ENCODE measurements at regions not wholly inside any gene's neighbourhood (a gene's known extent, or its start where the extent isn't known, plus 50 kb on each side); places are given as distances from the start of the nearest gene placed in this dataset.

DNA sequence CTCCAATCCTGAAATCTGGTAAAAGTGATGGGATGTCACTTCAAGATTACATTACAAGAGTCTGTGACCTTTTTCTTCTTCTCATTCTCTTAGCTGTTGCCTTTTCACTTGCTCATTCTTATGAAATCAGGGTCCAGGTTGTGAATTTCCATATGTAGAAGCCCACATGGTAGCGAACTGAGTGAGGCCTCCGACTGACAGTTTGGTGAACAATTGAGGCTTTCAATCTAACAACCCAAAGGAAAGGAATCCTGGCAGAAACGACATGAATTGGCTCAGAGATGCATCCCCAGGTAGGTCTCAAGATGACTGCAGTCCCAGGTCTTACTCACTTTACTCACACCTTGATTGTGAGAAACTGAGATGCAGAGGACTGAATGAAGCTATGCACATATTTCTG lies 203.4 kb upstream of the FAT4 start:
- H3K27ac ChIP-seq (ENCODE audit: low read length) = no peak overlapping the region
- no peaks in the 10 kb centered on the region for H3K36me3 ChIP-seq (ENCODE audit: control insufficient read depth in 2 of 2, insufficient read depth in 2 of 2, low read length in 2 of 2)
- no peaks in the 10 kb centered on the region for H3K9me3 ChIP-seq (ENCODE audit: control insufficient read depth in 2 of 2, low read length in 2 of 2)
- no peaks in the 10 kb centered on the region for H3K27me3 ChIP-seq (ENCODE audit: control insufficient read depth in 1 of 2, insufficient read depth in 2 of 2, low read length in 2 of 2)
- no peak overlapping the region for H3K4me3 ChIP-seq (ENCODE audit: low read length in 2 of 2)
- H3K9ac ChIP-seq (ENCODE audit: low read length in 2 of 2) = no peak overlapping the region
- no peaks in the 10 kb centered on the region for H3K4me1 ChIP-seq (ENCODE audit: control insufficient read depth, insufficient read depth, low read length)

DNA sequence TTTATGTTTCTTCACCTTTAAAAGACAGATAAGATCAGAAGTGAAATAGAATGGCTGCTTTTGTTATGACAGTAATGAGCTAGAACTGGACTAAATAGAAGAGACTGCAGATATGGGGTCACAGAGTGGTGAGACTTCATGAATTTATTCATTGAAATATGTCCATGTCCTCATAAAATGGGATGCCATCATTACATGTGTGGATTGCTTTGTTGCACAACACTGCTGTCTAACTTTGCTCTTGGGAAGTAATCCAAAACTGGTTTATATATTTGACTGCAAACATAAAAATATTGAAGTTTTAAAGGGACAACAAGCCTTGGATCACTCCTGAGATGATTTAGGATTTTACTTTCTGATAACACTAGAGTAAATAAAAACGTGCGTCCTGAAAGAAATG lies 209.2 kb upstream of the FAT4 start:
- Histone ChIP-seq H3K27me3 (ENCODE audit: control insufficient read depth in 1 of 2, insufficient read depth in 2 of 2, low read length in 2 of 2) (no peaks in the 10 kb centered on the region), H3K36me3 (ENCODE audit: control insufficient read depth in 2 of 2, insufficient read depth in 2 of 2, low read length in 2 of 2) (no peaks in the 10 kb centered on the region), H3K9me3 (ENCODE audit: control insufficient read depth in 2 of 2, low read length in 2 of 2) (no peaks in the 10 kb centered on the region), H3K9ac (ENCODE audit: low read length in 2 of 2) (no peak overlapping the region), H3K27ac (ENCODE audit: low read length) (no peak overlapping the region), H3K4me1 (ENCODE audit: control insufficient read depth, insufficient read depth, low read length) (no peaks in the 10 kb centered on the region), H3K4me3 (ENCODE audit: low read length in 2 of 2) (no peak overlapping the region)

GRCh38 chr4:125104616-125105015 lies 210.1 kb upstream of the FAT4 start:
- H3K9me3 ChIP-seq (ENCODE audit: control insufficient read depth in 2 of 2, low read length in 2 of 2) = no peaks in the 10 kb centered on the region
- no peak overlapping the region for H3K4me3 ChIP-seq (ENCODE audit: low read length in 2 of 2)
- H3K27me3 ChIP-seq (ENCODE audit: control insufficient read depth in 1 of 2, insufficient read depth in 2 of 2, low read length in 2 of 2) = no peaks in the 10 kb centered on the region
- no peaks in the 10 kb centered on the region for H3K4me1 ChIP-seq (ENCODE audit: control insufficient read depth, insufficient read depth, low read length)
- H3K9ac ChIP-seq (ENCODE audit: low read length in 2 of 2) = no peak overlapping the region
- no peaks in the 10 kb centered on the region for H3K36me3 ChIP-seq (ENCODE audit: control insufficient read depth in 2 of 2, insufficient read depth in 2 of 2, low read length in 2 of 2)
- H3K27ac ChIP-seq (ENCODE audit: low read length) = no peak overlapping the region

DNA sequence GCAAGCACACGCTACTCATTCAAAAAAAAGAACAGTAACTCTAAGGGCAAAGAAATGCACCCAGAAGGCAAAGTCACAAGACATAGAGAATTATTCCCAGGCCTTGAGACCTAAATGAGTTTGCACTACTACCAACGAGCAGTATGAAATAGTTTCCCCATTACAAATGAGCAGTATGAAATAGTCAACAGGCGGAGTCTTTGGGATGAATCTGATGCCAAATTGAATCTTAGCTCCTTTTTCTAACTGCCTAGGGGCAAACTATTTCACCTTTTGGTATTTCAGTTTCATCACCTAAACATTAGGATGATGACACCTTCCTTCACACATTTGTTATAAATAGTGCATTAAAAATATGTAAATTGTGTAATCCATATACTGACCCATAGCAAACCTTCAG lies 213.0 kb upstream of the FAT4 start:
- Histone ChIP-seq H3K27ac (ENCODE audit: low read length) (no peak overlapping the region), H3K9ac (ENCODE audit: low read length in 2 of 2) (no peak overlapping the region), H3K9me3 (ENCODE audit: control insufficient read depth in 2 of 2, low read length in 2 of 2) (no peaks in the 10 kb centered on the region), H3K4me1 (ENCODE audit: control insufficient read depth, insufficient read depth, low read length) (no peaks in the 10 kb centered on the region), H3K4me3 (ENCODE audit: low read length in 2 of 2) (no peak overlapping the region), H3K27me3 (ENCODE audit: control insufficient read depth in 1 of 2, insufficient read depth in 2 of 2, low read length in 2 of 2) (no peaks in the 10 kb centered on the region), H3K36me3 (ENCODE audit: control insufficient read depth in 2 of 2, insufficient read depth in 2 of 2, low read length in 2 of 2) (no peaks in the 10 kb centered on the region)

DNA sequence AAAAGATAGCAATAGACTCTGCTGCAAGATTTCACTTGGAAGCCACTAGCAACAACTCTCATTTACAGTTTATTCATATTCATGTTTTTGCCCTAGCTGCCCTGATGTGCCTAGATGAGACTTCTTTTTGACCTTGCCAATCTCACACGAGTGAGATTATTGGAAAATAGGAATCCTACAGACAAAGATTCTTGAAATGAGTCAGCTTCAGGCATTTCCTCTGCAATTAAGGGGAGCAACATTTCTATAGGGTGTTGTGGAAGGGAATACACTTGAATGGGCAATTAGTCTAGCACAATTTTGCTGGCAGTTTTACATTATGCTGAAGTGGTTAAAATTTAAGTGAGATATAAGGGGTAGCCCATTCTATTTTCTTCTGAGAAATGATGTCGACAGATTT lies 217.0 kb upstream of the FAT4 start:
- Histone ChIP-seq H3K27ac (ENCODE audit: low read length) (no peak overlapping the region), H3K4me3 (ENCODE audit: low read length in 2 of 2) (no peak overlapping the region), H3K9me3 (ENCODE audit: control insufficient read depth in 2 of 2, low read length in 2 of 2) (no peaks in the 10 kb centered on the region), H3K9ac (ENCODE audit: low read length in 2 of 2) (no peak overlapping the region), H3K36me3 (ENCODE audit: control insufficient read depth in 2 of 2, insufficient read depth in 2 of 2, low read length in 2 of 2) (no peaks in the 10 kb centered on the region), H3K4me1 (ENCODE audit: control insufficient read depth, insufficient read depth, low read length) (no peaks in the 10 kb centered on the region), H3K27me3 (ENCODE audit: control insufficient read depth in 1 of 2, insufficient read depth in 2 of 2, low read length in 2 of 2) (no peaks in the 10 kb centered on the region)

- Histone ChIP-seq H3K9ac (ENCODE audit: low read length in 2 of 2) (no peak overlapping the region), H3K4me1 (ENCODE audit: control insufficient read depth, insufficient read depth, low read length) (no peaks in the 10 kb centered on the region), H3K27me3 (ENCODE audit: control insufficient read depth in 1 of 2, insufficient read depth in 2 of 2, low read length in 2 of 2) (no peaks in the 10 kb centered on the region), H3K27ac (ENCODE audit: low read length) (no peak overlapping the region), H3K4me3 (ENCODE audit: low read length in 2 of 2) (no peak overlapping the region), H3K36me3 (ENCODE audit: control insufficient read depth in 2 of 2, insufficient read depth in 2 of 2, low read length in 2 of 2) (no peaks in the 10 kb centered on the region), H3K9me3 (ENCODE audit: control insufficient read depth in 2 of 2, low read length in 2 of 2) (no peaks in the 10 kb centered on the region)
Observed at GRCh38 chr4:125096662-125097061, 218.1 kb upstream of the FAT4 start.

DNA sequence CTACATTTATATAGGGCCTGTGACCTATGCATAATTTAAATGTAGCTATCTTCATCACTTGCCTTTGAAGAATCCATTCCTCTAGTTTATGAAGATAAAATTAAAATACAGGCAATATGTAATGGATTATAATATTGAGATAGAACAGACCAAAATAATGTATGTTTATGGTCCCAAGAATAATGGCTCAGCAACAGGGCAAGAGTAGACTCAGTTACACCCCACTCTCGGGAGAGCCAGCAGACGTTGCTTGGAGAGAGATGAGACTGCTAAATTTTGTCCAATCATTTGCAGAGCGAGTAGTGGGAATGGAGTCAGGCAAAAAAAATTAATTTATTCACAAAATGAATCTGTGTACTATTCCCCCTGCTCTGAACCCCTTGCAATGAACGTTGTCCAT lies 223.2 kb upstream of the FAT4 start:
- H3K9me3 ChIP-seq (ENCODE audit: control insufficient read depth in 2 of 2, low read length in 2 of 2) = no peaks in the 10 kb centered on the region
- no peak overlapping the region for H3K4me3 ChIP-seq (ENCODE audit: low read length in 2 of 2)
- H3K36me3 ChIP-seq (ENCODE audit: control insufficient read depth in 2 of 2, insufficient read depth in 2 of 2, low read length in 2 of 2) = no peaks in the 10 kb centered on the region
- no peak overlapping the region for H3K27ac ChIP-seq (ENCODE audit: low read length)
- no peaks in the 10 kb centered on the region for H3K4me1 ChIP-seq (ENCODE audit: control insufficient read depth, insufficient read depth, low read length)
- H3K27me3 ChIP-seq (ENCODE audit: control insufficient read depth in 1 of 2, insufficient read depth in 2 of 2, low read length in 2 of 2) = no peaks in the 10 kb centered on the region
- no peak overlapping the region for H3K9ac ChIP-seq (ENCODE audit: low read length in 2 of 2)

DNA sequence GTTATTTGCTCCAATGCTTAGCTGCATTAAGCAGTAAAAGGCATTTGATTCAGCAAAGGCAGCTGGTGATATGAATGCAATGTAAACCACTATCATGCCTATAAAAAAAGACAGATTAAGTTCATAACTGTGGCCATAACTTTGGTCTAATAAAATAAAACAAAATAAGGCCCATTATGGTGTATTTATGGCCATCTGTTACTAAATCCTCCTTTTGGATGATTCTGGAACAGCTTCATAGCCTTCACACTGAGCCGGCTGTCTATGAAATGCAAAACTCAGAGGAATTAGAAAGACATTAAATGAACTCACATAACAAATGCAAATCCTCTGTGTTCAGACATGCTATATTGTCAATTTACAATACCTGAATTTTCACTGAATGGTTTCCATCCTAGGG lies 223.7 kb upstream of the FAT4 start:
- Histone ChIP-seq H3K9ac (ENCODE audit: low read length in 2 of 2) (no peak overlapping the region), H3K27ac (ENCODE audit: low read length) (no peak overlapping the region), H3K36me3 (ENCODE audit: control insufficient read depth in 2 of 2, insufficient read depth in 2 of 2, low read length in 2 of 2) (no peaks in the 10 kb centered on the region), H3K27me3 (ENCODE audit: control insufficient read depth in 1 of 2, insufficient read depth in 2 of 2, low read length in 2 of 2) (no peaks in the 10 kb centered on the region), H3K4me1 (ENCODE audit: control insufficient read depth, insufficient read depth, low read length) (no peaks in the 10 kb centered on the region), H3K9me3 (ENCODE audit: control insufficient read depth in 2 of 2, low read length in 2 of 2) (no peaks in the 10 kb centered on the region), H3K4me3 (ENCODE audit: low read length in 2 of 2) (no peak overlapping the region)

GRCh38 chr4:125084608-125085007 lies 230.1 kb upstream of the FAT4 start:
- no peak overlapping the region for H3K4me3 ChIP-seq (ENCODE audit: low read length in 2 of 2)

GRCh38 chr4:125082729-125083417 lies 231.9 kb upstream of the FAT4 start:
- Histone ChIP-seq H3K4me3 (ENCODE audit: low read length in 2 of 2) (no peak overlapping the region), H3K9me3 (ENCODE audit: control insufficient read depth in 2 of 2, low read length in 2 of 2) (no peaks in the 10 kb centered on the region), H3K27me3 (ENCODE audit: control insufficient read depth in 1 of 2, insufficient read depth in 2 of 2, low read length in 2 of 2) (no peaks in the 10 kb centered on the region), H3K27ac (ENCODE audit: low read length) (no peak overlapping the region), H3K9ac (ENCODE audit: low read length in 2 of 2) (no peak overlapping the region), H3K36me3 (ENCODE audit: control insufficient read depth in 2 of 2, insufficient read depth in 2 of 2, low read length in 2 of 2) (no peaks in the 10 kb centered on the region), H3K4me1 (ENCODE audit: control insufficient read depth, insufficient read depth, low read length) (no peaks in the 10 kb centered on the region)

More at GRCh38 chr4:125084608-125085007, 230.1 kb upstream of the FAT4 start:
- Histone ChIP-seq H3K9ac (ENCODE audit: low read length in 2 of 2) (no peak overlapping the region), H3K36me3 (ENCODE audit: control insufficient read depth in 2 of 2, insufficient read depth in 2 of 2, low read length in 2 of 2) (no peaks in the 10 kb centered on the region), H3K9me3 (ENCODE audit: control insufficient read depth in 2 of 2, low read length in 2 of 2) (no peaks in the 10 kb centered on the region), H3K27me3 (ENCODE audit: control insufficient read depth in 1 of 2, insufficient read depth in 2 of 2, low read length in 2 of 2) (no peaks in the 10 kb centered on the region), H3K4me1 (ENCODE audit: control insufficient read depth, insufficient read depth, low read length) (no peaks in the 10 kb centered on the region), H3K27ac (ENCODE audit: low read length) (no peak overlapping the region)

- no peaks in the 10 kb centered on the region for H3K27me3 ChIP-seq (ENCODE audit: control insufficient read depth in 1 of 2, insufficient read depth in 2 of 2, low read length in 2 of 2)
- H3K9me3 ChIP-seq (ENCODE audit: control insufficient read depth in 2 of 2, low read length in 2 of 2) = no peaks in the 10 kb centered on the region
- H3K4me3 ChIP-seq (ENCODE audit: low read length in 2 of 2) = no peak overlapping the region
- H3K36me3 ChIP-seq (ENCODE audit: control insufficient read depth in 2 of 2, insufficient read depth in 2 of 2, low read length in 2 of 2) = no peaks in the 10 kb centered on the region
- no peaks in the 10 kb centered on the region for H3K4me1 ChIP-seq (ENCODE audit: control insufficient read depth, insufficient read depth, low read length)
- H3K27ac ChIP-seq (ENCODE audit: low read length) = no peak overlapping the region
- H3K9ac ChIP-seq (ENCODE audit: low read length in 2 of 2) = no peak overlapping the region
Observed at GRCh38 chr4:125072269-125072668, 242.5 kb upstream of the FAT4 start.
